K562 (cell line): ENCODE measurements at regions not wholly inside any gene's neighbourhood (a gene's known extent, or its start where the extent isn't known, plus 50 kb on each side); places are given as distances from the start of the nearest gene placed in this dataset.

Source experiments
- ATAC-seq: fragments of 200-7000 bp; cut with Tn5 transposase; 3 replicates; pipeline ENCODE4 v1.9.1; 2020; ENCODE audit warnings: moderate library complexity
- BruUV-seq: library from RNA; stranded (reverse); fragments of 400-500 nt; replicated peaks from 2 replicates; lab custom pipeline; 2021; lab: Mats Ljungman, UMichigan
- CTCF ChIA-PET: fragments of 300-600 bp; formaldehyde crosslinking; extraction: SDS; loops from one replicate; lab custom pipeline; 2021; ENCODE audit warnings: low intra/inter-chr PET ratio; lab: Yijun Ruan, JAX
- POLR2A ChIA-PET: fragments of 300-600, 350-650 bp; sonication (Branson Sonifier 250); formaldehyde crosslinking; extraction: SDS; loops from one replicate; lab custom pipeline; 2021; ENCODE audit warnings: antibody characterized with exemption, inconsistent platforms; lab: Yijun Ruan, JAX
- DNase-seq, 4 experiments: peaks; one replicate each; pipeline versions ENCODE4 v3.0.0 to v3.0.0-alpha.2; 2011 to 2018; ENCODE audit warnings: low spot score in 3 of 4, mixed read lengths in 3 of 4; ENCODE audit errors: extremely low read depth in 1 of 4
- FAIRE-seq: peaks from 2 replicates; lab custom pipeline; 2011; peaks lifted over from hg19 to GRCh38; lab: Jason Lieb, UNC
- H2AFZ ChIP-seq: 2 replicates; pipeline ENCODE4 v1.6.0; 2011; ENCODE audit warnings: low read depth, low read length, control low read depth, inconsistent platforms
- H3K27ac ChIP-seq: fragments of 200-600 bp; 3 replicates; pipeline ENCODE4 v1.8.0; 2011; ENCODE audit warnings: low read depth, mild to moderate bottlenecking, control low read depth, inconsistent platforms, low read length, moderate library complexity, mixed read lengths; ENCODE audit errors: extremely low read depth
- H3K27me3 ChIP-seq, 2 experiments: fragments of 300-600 bp in 1 of 2; 2 replicates in 1 of 2; 3 replicates in 1 of 2; pipeline versions ENCODE4 v1.6.0 to v1.8.0; 2011; ENCODE audit warnings: inconsistent platforms in 2 of 2, low read length in 2 of 2, mild to moderate bottlenecking in 1 of 2, mixed read lengths in 1 of 2, moderate library complexity in 1 of 2; ENCODE audit not compliant: control insufficient read depth in 2 of 2, insufficient read depth in 2 of 2
- H3K36me3 ChIP-seq: fragments of 300-600 bp; 3 replicates; pipeline ENCODE4 v1.8.0; 2011; ENCODE audit warnings: mild to moderate bottlenecking, low read length, inconsistent platforms; ENCODE audit not compliant: control insufficient read depth, insufficient read depth
- H3K4me1 ChIP-seq, 2 experiments: fragments of 200-600 bp in 1 of 2; replicated peaks in 1 of 2; 2 replicates in 1 of 2; 3 replicates in 1 of 2; pipeline versions ENCODE4 v1.5.1 to v1.8.0; 2011; ENCODE audit warnings: inconsistent platforms in 2 of 2, low read length in 2 of 2, mild to moderate bottlenecking in 1 of 2, mixed read lengths in 1 of 2, moderate library complexity in 1 of 2; ENCODE audit not compliant: control insufficient read depth in 2 of 2, insufficient read depth in 2 of 2
- H3K4me2 ChIP-seq: 2 replicates; pipeline ENCODE4 v1.6.1; 2011; ENCODE audit warnings: low read length, control low read depth, inconsistent platforms, mixed read lengths; ENCODE audit not compliant: insufficient read depth
- H3K4me3 ChIP-seq: fragments of 200-600 bp; sonication (generic), shearing (Covaris generic); 2 replicates; pipeline ENCODE4 v1.5.1; 2016; ENCODE audit warnings: control low read depth, inconsistent platforms
- H3K79me2 ChIP-seq: fragments of 200-600 bp; 3 replicates; pipeline ENCODE4 v1.8.0; 2011; ENCODE audit warnings: low read length, inconsistent platforms; ENCODE audit not compliant: control insufficient read depth, insufficient read depth
- H3K9ac ChIP-seq, 2 experiments: 2 replicates each; pipeline versions ENCODE4 v1.6.0 to v1.6.1; 2011; ENCODE audit warnings: low read depth in 2 of 2, low read length in 2 of 2, control low read depth in 1 of 2, inconsistent platforms in 1 of 2, mild to moderate bottlenecking in 1 of 2, mixed read lengths in 1 of 2; ENCODE audit not compliant: insufficient read depth in 1 of 2
- H3K9me1 ChIP-seq: one replicate; pipeline ENCODE4 v1.6.0; 2011; ENCODE audit warnings: inconsistent platforms, mild to moderate bottlenecking, low read length, moderate library complexity; ENCODE audit not compliant: control insufficient read depth, insufficient read depth
- H3K9me3 ChIP-seq: replicated peaks from 2 replicates; pipeline ENCODE4 v1.5.1; 2011; ENCODE audit warnings: low read depth, low read length, inconsistent platforms; ENCODE audit not compliant: control insufficient read depth, insufficient read depth
- H4K20me1 ChIP-seq: replicated peaks from 2 replicates; pipeline ENCODE4 v1.6.1; 2011; ENCODE audit warnings: low read length, inconsistent platforms, mixed read lengths; ENCODE audit not compliant: control insufficient read depth, insufficient read depth
- FOS ChIP-seq: IDR thresholded peaks from 3 replicates; pipeline ENCODE4 v1.6.1; 2011; ENCODE audit not compliant: insufficient read length; ENCODE audit errors: extremely low read depth
- MCM3 ChIP-seq: fragments of 450-650 bp; IDR thresholded peaks from 2 replicates; pipeline ENCODE4 v1.6.1; 2016
- NFE2L1 ChIP-seq: fragments of 450-650 bp; IDR thresholded peaks from 2 replicates; pipeline ENCODE4 v1.6.1; 2016; ENCODE audit warnings: missing genetic modification characterization, low read depth, mild to moderate bottlenecking, missing compliant biosample characterization, moderate library complexity, borderline replicate concordance
- NKRF ChIP-seq: fragments of 450-650 bp; IDR thresholded peaks from 2 replicates; pipeline ENCODE4 v1.6.1; 2016; ENCODE audit warnings: borderline replicate concordance
- PHTF2 ChIP-seq: fragments of 250-450 bp; sonication (Bioruptor Pico); IDR thresholded peaks from 2 replicates; pipeline ENCODE4 v1.5.0; 2021; ENCODE audit warnings: mild to moderate bottlenecking
- SETDB1 ChIP-seq: IDR thresholded peaks from one replicate; pipeline ENCODE4 v1.6.1; 2012; ENCODE audit warnings: low read length, control low read depth, inconsistent platforms
- SLC30A9 ChIP-seq: fragments of 250-450 bp; sonication (Bioruptor Pico); IDR thresholded peaks from 2 replicates; pipeline ENCODE4 v1.8.0; 2022; ENCODE audit warnings: mild to moderate bottlenecking, moderate library complexity
- SMC3 ChIP-seq: conservative IDR thresholded peaks from 2 replicates; pipeline ENCODE4 v1.6.1; 2011; ENCODE audit warnings: low read depth, low read length, improper control_type of control experiment; ENCODE audit not compliant: insufficient read depth
- SNIP1 ChIP-seq: fragments of 450-650 bp; IDR thresholded peaks from 2 replicates; pipeline ENCODE4 v1.7.1; 2017; ENCODE audit warnings: low read depth, mild to moderate bottlenecking
- TEAD2 ChIP-seq: fragments of 450-650 bp; IDR thresholded peaks from 2 replicates; pipeline ENCODE4 v1.6.1; 2016; ENCODE audit warnings: missing genetic modification characterization, control low read depth, missing compliant biosample characterization
- XRCC5 ChIP-seq: fragments of 200-400 bp; formaldehyde crosslinking; IDR thresholded peaks from 2 replicates; pipeline ENCODE4 v1.6.1; 2017; ENCODE audit warnings: low read depth, mild to moderate bottlenecking, low read length
- ZBTB12 ChIP-seq: fragments of 250-450 bp; sonication (Bioruptor Pico); IDR thresholded peaks from 2 replicates; pipeline ENCODE4 v1.4.0; 2020
- ZBTB2 ChIP-seq: fragments of 450-650 bp; IDR thresholded peaks from 2 replicates; pipeline ENCODE4 v1.6.1; 2016; ENCODE audit warnings: antibody characterized with exemption
- ZFX ChIP-seq: sonication (generic); formaldehyde crosslinking; IDR thresholded peaks from 2 replicates; pipeline ENCODE4 v1.8.0; 2022; ENCODE audit warnings: mild to moderate bottlenecking, missing genetic modification reagents, moderate library complexity
- ZNF197 ChIP-seq: fragments of 200-800 bp; sonication (Bioruptor generic); IDR thresholded peaks from 2 replicates; pipeline ENCODE4 v1.6.1; 2016; ENCODE audit warnings: low read depth, missing genetic modification characterization, missing compliant biosample characterization
- ZNF24 ChIP-seq: fragments of 450-650 bp; IDR thresholded peaks from 2 replicates; pipeline ENCODE4 v1.6.1; 2016
- ZNF644 ChIP-seq: fragments of 200-800 bp; sonication (Bioruptor generic); IDR thresholded peaks from 2 replicates; pipeline ENCODE4 v1.6.1; 2016; ENCODE audit warnings: low read depth, missing genetic modification characterization, missing compliant biosample characterization
- WGBS: fragments of 100-300 bp; shearing (Covaris generic); methylation state at CpG from one replicate; pipeline ENCODE4 v1.1.6; 2016; ENCODE audit warnings: low coverage, mixed read lengths; ENCODE audit not compliant: insufficient coverage; ENCODE audit errors: missing lambda C conversion rate; 5-methylcytosine and 5-hydroxymethylcytosine counted together
- in situ Hi-C: fragments of 300-500 bp; cut with MboI; formaldehyde crosslinking; loops from 4 replicates; pipeline ENCODE4 v1.15.0; 2018; ENCODE audit warnings: inconsistent platforms, mixed read lengths
- intact Hi-C: fragments of 100-400 bp; cut with micrococcal nuclease; formaldehyde crosslinking; loops from 2 replicates; pipeline ENCODE4 v1.14.2; 2022

- no peaks in the 10 kb centered on the region for H3K9me3 ChIP-seq
- H3K4me2 ChIP-seq = no peak overlapping the region
- no peak overlapping the region for H2AFZ ChIP-seq
- 4% methylated on average over 5 of the region's 5 CpGs for WGBS
- ChIA-PET CTCF (interaction anchor here (0.6 kb wide), 1 partner anchor 9 kb away, joined by 3 read pairs; no protein-coding TSS in a partner anchor), POLR2A (no interaction called here)
- no peaks in the 10 kb centered on the region for H3K9me1 ChIP-seq
- no peaks in the 10 kb centered on the region for H3K79me2 ChIP-seq
- no peak overlapping the region for H3K4me3 ChIP-seq
- peaks cover 0 to 2% of the 10 kb centered on the region in 2 experiments; a peak in 3 of 5 replicates for H3K27me3 ChIP-seq
- FAIRE-seq = no peak
- no peaks in the 10 kb centered on the region for H4K20me1 ChIP-seq
- in situ Hi-C loops (no loop called here), intact Hi-C loops (no loop called here)
- no peak for TF ChIP-seq ZBTB12
- TF ChIP-seq NFE2L1 = no peak
- TF ChIP-seq MCM3 = no peak
- no peak for TF ChIP-seq TEAD2 (tag)
- no peak for TF ChIP-seq SNIP1
- no peak for TF ChIP-seq FOS
- TF ChIP-seq SMC3 = no peak
- TF ChIP-seq ZNF644 (tag) = no peak
- no peak for TF ChIP-seq ZBTB2
- TF ChIP-seq SLC30A9 (CRISPR knock-in tag) = no peak
- no peak for TF ChIP-seq XRCC5
- TF ChIP-seq ZFX = no peak
- no peak for TF ChIP-seq ZNF24
- no peak for TF ChIP-seq NKRF
- TF ChIP-seq ZNF197 (CRISPR knock-in tag) = no peak
- TF ChIP-seq PHTF2 = no peak
- no peak for TF ChIP-seq SETDB1
- H3K27ac ChIP-seq = no peak overlapping the region
- BruUV-seq = no TSS peak
- no peak for ATAC-seq
- H3K4me1 ChIP-seq = no peaks in the 10 kb centered on the region
- no peak overlapping the region for H3K9ac ChIP-seq
- no peaks in the 10 kb centered on the region for H3K36me3 ChIP-seq
- DNase-seq = no peak
Measured at GRCh38 chr5:71829206-71829605, 110.1 kb downstream of the CARTPT start.
